K562 (cell line): ENCODE measurements at regions not wholly inside any gene's neighbourhood (a gene's known extent, or its start where the extent isn't known, plus 50 kb on each side); places are given as distances from the start of the nearest gene placed in this dataset.

Source experiments
- BHLHE40 ChIP-seq: IDR thresholded peaks from 2 replicates; pipeline ENCODE4 v1.6.1; 2011; ENCODE audit warnings: low read length, improper control_type of control experiment
- ELK1 ChIP-seq: sonication (generic); formaldehyde crosslinking; IDR thresholded peaks from 2 replicates; pipeline ENCODE4 v1.8.1; 2022; ENCODE audit warnings: missing genetic modification reagents
- EZH2 ChIP-seq: IDR thresholded peaks from 2 replicates; pipeline ENCODE4 v1.6.1; 2012; ENCODE audit warnings: low read depth, mild to moderate bottlenecking, inconsistent platforms, low read length, borderline replicate concordance
- GATA2 ChIP-seq: sonication (generic); formaldehyde crosslinking; IDR thresholded peaks from 2 replicates; pipeline ENCODE4 v1.4.0; 2020; ENCODE audit warnings: mild to moderate bottlenecking, missing genetic modification reagents
- MBD2 ChIP-seq: sonication (generic); IDR thresholded peaks from 2 replicates; pipeline ENCODE4 v1.6.1; 2016; ENCODE audit warnings: low read depth, borderline replicate concordance
- NR2C2 ChIP-seq, 2 experiments: fragments of 200-800 bp in 1 of 2; sonication (Bioruptor generic) in 1 of 2; sonication (generic) in 1 of 2; formaldehyde crosslinking in 1 of 2; IDR thresholded peaks; 2 replicates each; pipeline versions ENCODE4 v1.6.1 to v1.8.0; 2016 to 2022; ENCODE audit warnings: mild to moderate bottlenecking in 1 of 2, missing compliant biosample characterization in 1 of 2, missing genetic modification characterization in 1 of 2, missing genetic modification reagents in 1 of 2
- RAD21 ChIP-seq, 2 experiments: fragments of 250-450 bp in 1 of 2; fragments of 450-650 bp in 1 of 2; sonication (Bioruptor Pico) in 1 of 2; formaldehyde crosslinking in 1 of 2; IDR thresholded peaks in 1 of 2; conservative IDR thresholded peaks in 1 of 2; 2 replicates each; pipeline versions ENCODE4 v1.4.0 to v1.8.0; 2020 to 2022; ENCODE audit warnings: mild to moderate bottlenecking in 2 of 2, moderate library complexity in 1 of 2
- SIN3A ChIP-seq, 2 experiments: fragments of 150-350 bp in 1 of 2; IDR thresholded peaks; 2 replicates each; pipeline ENCODE4 v1.6.1; 2011 to 2016; ENCODE audit warnings: borderline replicate concordance in 2 of 2, low read depth in 2 of 2, low read length in 2 of 2, mild to moderate bottlenecking in 2 of 2, moderate library complexity in 2 of 2; ENCODE audit not compliant: control insufficient read depth in 1 of 2
- TCF7L2 ChIP-seq: fragments of 150-350 bp; IDR thresholded peaks from 2 replicates; pipeline ENCODE4 v1.6.1; 2016; ENCODE audit warnings: low read depth, mild to moderate bottlenecking, low read length, moderate library complexity
- YY1 ChIP-seq, 3 experiments: IDR thresholded peaks; 2 replicates each; pipeline ENCODE4 v1.6.1; 2011; ENCODE audit warnings: low read length in 2 of 3, mild to moderate bottlenecking in 2 of 3, moderate library complexity in 2 of 3, borderline replicate concordance in 1 of 3, control low read depth in 1 of 3, low read depth in 1 of 3; ENCODE audit not compliant: insufficient read depth in 3 of 3, insufficient replicate concordance in 2 of 3, control insufficient read depth in 1 of 3, insufficient read length in 1 of 3; ENCODE audit errors: extremely low read depth in 1 of 3

GRCh38 chr7:114148779-114149178 is 230.0 kb upstream of the PPP1R3A start:
- TF ChIP-seq EZH2 = no peak
- no peak for TF ChIP-seq RAD21 (CRISPR knock-in tag; conservative IDR thresholded peaks at IDR 0.05 in 1 of 2, IDR thresholded peaks at IDR 0.05 in 1 of 2)
- TF ChIP-seq ELK1 = no peak
- TF ChIP-seq BHLHE40 = no peak
- TF ChIP-seq TCF7L2 = no peak
- TF ChIP-seq YY1 (IDR thresholded peaks at IDR 0.05; ENCODE audit: borderline replicate concordance in 1 of 3, control insufficient read depth in 1 of 3, extremely low read depth in 1 of 3, insufficient read depth in 3 of 3, insufficient read length in 1 of 3, insufficient replicate concordance in 2 of 3, low read depth in 1 of 3, low read length in 2 of 3) = no peak
- TF ChIP-seq MBD2 = no peak
- no peak for TF ChIP-seq NR2C2 (CRISPR knock-in tag; IDR thresholded peaks at IDR 0.05)
- no peak for TF ChIP-seq NR2C2 (tag; IDR thresholded peaks at IDR 0.05)
- TF ChIP-seq SIN3A (IDR thresholded peaks at IDR 0.05; ENCODE audit: borderline replicate concordance in 2 of 2, control insufficient read depth in 1 of 2, low read depth in 2 of 2, low read length in 2 of 2) = no peak
- no peak for TF ChIP-seq GATA2
